Breast epithelium (tissue), 4 donors: ENCODE measurements at regions not wholly inside any gene's neighbourhood (a gene's known extent, or its start where the extent isn't known, plus 50 kb on each side); places are given as distances from the start of the nearest gene placed in this dataset.

ENCODE experiments used
- DNase-seq, 2 donors: peaks; one replicate each; pipeline ENCODE4 v3.0.0-alpha.2; 2019; ENCODE audit warnings: low spot score in 2 of 2
- H3K27ac ChIP-seq, 2 donors: fragments of 200-600 bp; sonication (generic) in 1 of 2; one replicate each; pipeline ENCODE4 v1.5.1; 2016 to 2019; ENCODE audit warnings: mild to moderate bottlenecking in 1 of 2
- H3K27me3 ChIP-seq, 2 donors: fragments of 200-600 bp; sonication (generic) in 1 of 2; one replicate each; pipeline versions ENCODE4 v1.5.1 to v1.6.0; 2017 to 2019; ENCODE audit warnings: control low read depth in 1 of 2, mild to moderate bottlenecking in 1 of 2
- H3K36me3 ChIP-seq: fragments of 200-600 bp; one replicate; pipeline ENCODE4 v1.5.1; 2019
- H3K4me1 ChIP-seq, 2 donors: fragments of 200-600 bp; sonication (generic); one replicate each; pipeline ENCODE4 v1.5.1; 2016 to 2019; ENCODE audit warnings: control low read depth in 1 of 2
- H3K4me3 ChIP-seq, 3 donors: fragments of 200-600 bp; sonication (generic); 1 replicate in 2 of 3; 2 replicates in 1 of 3; pipeline ENCODE4 v1.5.1; 2016 to 2019; ENCODE audit warnings: mild to moderate bottlenecking in 3 of 3, moderate library complexity in 2 of 3
- H3K9me3 ChIP-seq, 2 donors: fragments of 200-600 bp; sonication (generic) in 1 of 2; one replicate each; pipeline ENCODE4 v1.5.1; 2016 to 2019; ENCODE audit warnings: control low read depth in 1 of 2
- CTCF ChIP-seq, 3 donors: fragments of 450-650 bp; IDR thresholded peaks; one replicate each; pipeline ENCODE4 v1.5.1; 2016 to 2017; ENCODE audit warnings: antibody characterized with exemption in 3 of 3, mild to moderate bottlenecking in 3 of 3, moderate library complexity in 3 of 3
- POLR2A ChIP-seq: fragments of 450-650 bp; IDR thresholded peaks from one replicate; pipeline ENCODE4 v1.6.1; 2016; ENCODE audit warnings: antibody characterized with exemption, mild to moderate bottlenecking, moderate library complexity
- POLR2AphosphoS5 ChIP-seq, 3 donors: sonication (generic); formaldehyde crosslinking; IDR thresholded peaks; one replicate each; pipeline ENCODE4 v1.6.1; 2017; ENCODE audit warnings: antibody characterized with exemption in 3 of 3
- intact Hi-C: fragments of 100-400 bp; cut with DNase I; formaldehyde crosslinking; loops from one replicate; pipeline ENCODE4 v1.15.1; 2023; ENCODE audit warnings: low total_unique reads

DNA sequence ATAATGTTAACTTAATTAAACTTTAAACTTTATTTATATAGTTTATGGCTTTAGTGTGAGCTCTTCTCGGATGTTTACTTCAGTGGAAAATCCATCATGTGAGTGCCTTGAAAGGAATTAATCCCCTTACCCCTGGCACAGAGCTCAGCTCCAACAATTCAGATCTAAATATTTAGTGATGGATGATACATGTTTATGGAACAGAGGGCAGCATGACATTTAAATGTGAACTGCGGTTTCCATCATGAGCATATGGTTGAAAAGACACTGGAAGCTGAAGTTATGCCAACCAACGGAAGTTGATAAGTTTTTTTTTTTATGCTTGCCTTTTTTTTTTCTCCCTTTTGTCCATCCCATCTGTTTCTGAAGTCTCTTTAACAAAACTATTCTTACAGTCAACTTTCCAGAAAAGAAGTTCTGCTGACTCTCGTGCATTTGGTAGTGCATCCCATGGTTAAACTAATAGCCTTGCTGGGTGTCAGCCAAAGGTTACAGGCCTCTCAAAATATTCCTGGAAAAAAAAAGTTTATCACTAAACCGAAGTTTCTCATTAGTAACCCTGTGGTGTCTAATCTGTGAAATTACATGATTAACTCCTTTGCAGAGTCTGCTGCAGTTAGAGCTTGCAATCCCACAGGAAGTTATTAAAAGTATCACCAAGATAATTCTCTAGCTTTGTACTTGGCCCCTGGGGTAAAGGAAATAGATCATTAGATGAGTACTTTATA lies 243.9 kb upstream of the TCF21 start:
- intact Hi-C loops: no loop called here
- Histone ChIP-seq H3K36me3 (no peaks in the 10 kb centered on the region), H3K9me3 (no peaks in the 10 kb centered on the region), H3K27me3 (no peaks in the 10 kb centered on the region), H3K4me1 (no peaks in the 10 kb centered on the region), H3K4me3 (no peak overlapping the region), H3K27ac (no peak overlapping the region)
- DNase-seq: no peak
- TF ChIP-seq POLR2A (no peak), CTCF (IDR thresholded peaks at IDR 0.05) (no peak), POLR2AphosphoS5 (IDR thresholded peaks at IDR 0.05) (no peak)

DNA sequence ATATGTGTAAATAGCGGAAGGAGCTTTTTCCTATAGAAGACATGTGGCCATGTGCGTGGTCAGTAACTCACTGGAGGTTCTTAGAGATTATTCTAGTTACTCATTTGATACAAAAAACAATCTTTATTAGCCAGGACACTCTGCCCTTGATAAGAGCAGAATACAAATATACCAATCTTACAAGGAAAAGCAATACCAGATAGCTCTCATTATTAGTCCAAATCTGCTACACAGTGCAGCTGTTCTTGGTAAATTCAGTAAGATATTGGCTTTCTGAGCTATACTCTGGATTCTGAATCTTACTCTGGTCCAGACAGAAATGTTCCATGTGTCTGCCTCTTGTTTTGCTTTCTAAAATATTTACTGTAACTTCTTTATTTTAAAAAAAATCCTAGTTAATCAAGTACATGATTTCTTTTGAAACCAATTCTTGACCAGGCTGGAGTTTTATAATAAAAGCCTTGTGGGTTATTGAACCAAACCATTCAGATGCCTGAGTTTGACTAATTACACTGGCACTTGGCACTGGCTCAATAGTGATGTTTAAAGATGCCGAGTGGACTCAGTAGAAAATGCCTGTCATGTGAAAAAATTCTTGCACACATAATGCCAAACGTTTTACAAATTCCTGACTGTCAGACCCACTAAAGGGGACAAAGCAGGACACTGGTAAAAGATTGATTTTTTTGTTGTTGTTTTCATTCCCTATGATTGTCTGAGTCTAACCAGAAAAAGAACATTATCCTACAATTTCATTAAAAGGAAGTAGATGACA lies 242.8 kb upstream of the TCF21 start:
- Histone ChIP-seq H3K9me3 (no peaks in the 10 kb centered on the region), H3K27me3 (no peaks in the 10 kb centered on the region), H3K4me3 (no peak overlapping the region), H3K4me1 (no peaks in the 10 kb centered on the region), H3K27ac (no peak overlapping the region), H3K36me3 (no peaks in the 10 kb centered on the region)
- TF ChIP-seq CTCF (IDR thresholded peaks at IDR 0.05) (no peak), POLR2A (no peak), POLR2AphosphoS5 (IDR thresholded peaks at IDR 0.05) (no peak)
- intact Hi-C loops: no loop called here
- no peak for DNase-seq

GRCh38 chr6:133648581-133648980 lies 240.3 kb upstream of the TCF21 start:
- intact Hi-C loops: no loop called here
- TF ChIP-seq POLR2AphosphoS5 (IDR thresholded peaks at IDR 0.05) (no peak), POLR2A (no peak), CTCF (IDR thresholded peaks at IDR 0.05) (no peak)

DNA sequence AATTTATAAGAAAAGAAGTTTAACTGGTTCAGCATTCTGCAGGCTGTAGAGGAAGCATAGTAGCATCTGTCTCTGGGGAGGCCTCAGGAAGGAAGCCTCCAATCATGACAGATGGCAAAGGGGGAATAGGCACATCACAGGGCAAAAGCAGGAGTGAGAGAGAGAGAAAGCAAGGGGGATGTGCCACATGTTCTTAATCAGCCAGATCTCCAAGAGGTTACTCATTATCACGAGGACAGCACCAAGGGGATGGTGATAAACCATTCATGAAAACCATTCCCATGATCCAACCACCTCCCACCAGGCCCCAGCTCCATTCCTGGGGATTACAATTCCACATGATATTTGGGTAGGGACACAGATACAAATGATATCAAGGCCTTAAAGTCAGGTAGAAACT lies 217.5 kb upstream of the TCF21 start:
- no peaks in the 10 kb centered on the region for H3K36me3 ChIP-seq
- H3K4me1 ChIP-seq: no peaks in the 10 kb centered on the region
- TF ChIP-seq POLR2A: no peak
- no peak for TF ChIP-seq POLR2AphosphoS5 (IDR thresholded peaks at IDR 0.05)
- no peak for TF ChIP-seq CTCF (IDR thresholded peaks at IDR 0.05)
- intact Hi-C loops: no loop called here
- no peaks in the 10 kb centered on the region for H3K27me3 ChIP-seq
- no peak overlapping the region for H3K27ac ChIP-seq
- DNase-seq: no peak
- H3K4me3 ChIP-seq: no peak overlapping the region
- H3K9me3 ChIP-seq: no peaks in the 10 kb centered on the region

More at GRCh38 chr6:133648581-133648980, 240.3 kb upstream of the TCF21 start:
- Histone ChIP-seq H3K27ac (no peak overlapping the region), H3K9me3 (no peaks in the 10 kb centered on the region), H3K36me3 (no peaks in the 10 kb centered on the region), H3K4me3 (no peak overlapping the region), H3K27me3 (no peaks in the 10 kb centered on the region), H3K4me1 (no peaks in the 10 kb centered on the region)
- DNase-seq: no peak

DNA sequence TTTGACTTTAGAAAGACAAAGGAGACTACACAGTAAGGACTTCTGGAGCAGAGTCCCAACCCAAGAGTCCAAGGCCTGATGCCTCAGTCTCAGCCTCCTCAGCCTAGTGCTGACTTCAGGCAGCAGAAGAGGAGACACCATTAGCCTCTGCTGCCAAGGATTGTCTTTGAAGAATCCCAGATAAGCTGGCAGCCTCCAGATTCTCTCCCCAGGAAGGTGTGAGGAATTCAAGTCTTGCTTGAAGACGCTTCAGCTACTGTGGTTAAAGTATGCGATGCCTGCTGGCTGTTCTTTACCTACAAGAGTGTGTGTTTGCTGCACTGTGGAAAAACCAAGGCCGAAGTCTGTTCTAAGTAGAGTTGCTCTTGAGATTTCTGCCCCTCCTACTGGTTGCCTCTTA lies 215.9 kb upstream of the TCF21 start:
- Histone ChIP-seq H3K4me1 (no peaks in the 10 kb centered on the region), H3K36me3 (no peaks in the 10 kb centered on the region), H3K9me3 (no peaks in the 10 kb centered on the region), H3K4me3 (no peak overlapping the region), H3K27me3 (no peaks in the 10 kb centered on the region), H3K27ac (no peak overlapping the region)
- no peak for DNase-seq
- no peak for TF ChIP-seq POLR2AphosphoS5 (IDR thresholded peaks at IDR 0.05)
- TF ChIP-seq CTCF (IDR thresholded peaks at IDR 0.05): no peak
- no peak for TF ChIP-seq POLR2A
- intact Hi-C loops: no loop called here
